Liver (tissue), 3 donors: ENCODE measurements at regions not wholly inside any gene's neighbourhood (a gene's known extent, or its start where the extent isn't known, plus 50 kb on each side); places are given as distances from the start of the nearest gene placed in this dataset.

Experiments
- CTCF ChIP-seq: fragments of 150-350 bp; IDR thresholded peaks from 2 replicates; pipeline ENCODE4 v1.5.1; 2017; ENCODE audit warnings: improper control_type of control experiment, low read depth, low read length; ENCODE audit not compliant: missing input control
- GABPA ChIP-seq, 2 donors: IDR thresholded peaks in 1 of 2; conservative IDR thresholded peaks in 1 of 2; 2 replicates each; pipeline ENCODE4 v1.6.1; 2016; ENCODE audit warnings: antibody characterized with exemption in 2 of 2, mild to moderate bottlenecking in 1 of 2, moderate library complexity in 1 of 2
- MAX ChIP-seq: IDR thresholded peaks from 2 replicates; pipeline ENCODE4 v1.6.1; 2016; ENCODE audit warnings: antibody characterized with exemption
- RAD21 ChIP-seq, 2 donors: IDR thresholded peaks; 2 replicates each; pipeline ENCODE4 v1.6.1; 2016; ENCODE audit warnings: antibody characterized with exemption in 2 of 2, mild to moderate bottlenecking in 2 of 2
- donor health status: healthy.
- donor health status: healthy.

- TF ChIP-seq RAD21 (IDR thresholded peaks at IDR 0.05) (no peak), GABPA (IDR thresholded peaks at IDR 0.05 in 1 of 2, conservative IDR thresholded peaks at IDR 0.05 in 1 of 2) (no peak), CTCF (no peak), MAX (no peak)
Measured at GRCh38 chr9:73816905-73817304, 665.2 kb downstream of the ANXA1 start.
